ENCODE measurements at regions not wholly inside any gene's neighbourhood (a gene's known extent, or its start where the extent isn't known, plus 50 kb on each side); places are given as distances from the start of the nearest gene placed in this dataset.

GRCh38 chr6:105757512-105758200 is 328.5 kb upstream of the PRDM1 start:
- DNase-seq = no peak

- no peak for DNase-seq
Observed at GRCh38 chr6:105755885-105756284, 330.3 kb upstream of the PRDM1 start.

GRCh38 chr6:105753620-105754211 is 332.4 kb upstream of the PRDM1 start:
- no peak for DNase-seq

GRCh38 chr6:105753207-105753606 is 332.9 kb upstream of the PRDM1 start:
- no peak for DNase-seq

- no peak for DNase-seq
Observed at GRCh38 chr6:105750089-105750488, 336.0 kb upstream of the PRDM1 start.

GRCh38 chr6:105748737-105749161 is 337.4 kb upstream of the PRDM1 start:
- no peak for DNase-seq

- DNase-seq = no peak
Observed at GRCh38 chr6:105747823-105748405, 338.2 kb upstream of the PRDM1 start.

GRCh38 chr6:105746509-105746908 is 339.6 kb upstream of the PRDM1 start:
- DNase-seq = no peak

- no peak for DNase-seq
Observed at GRCh38 chr6:105746130-105746505, 340.0 kb upstream of the PRDM1 start.

- no peak for DNase-seq
Observed at GRCh38 chr6:105745464-105746129, 340.5 kb upstream of the PRDM1 start.

- no peak for DNase-seq
Observed at GRCh38 chr6:105744815-105745214, 341.3 kb upstream of the PRDM1 start.

- DNase-seq = no peak
Observed at GRCh38 chr6:105740946-105741645, 338.2 kb upstream of the PREP start.

GRCh38 chr6:105739764-105740163 is 336.9 kb upstream of the PREP start:
- no peak for DNase-seq

GRCh38 chr6:105733556-105734162 is 330.8 kb upstream of the PREP start:
- no peak for DNase-seq

- no peak for DNase-seq
Observed at GRCh38 chr6:105728995-105729394, 326.1 kb upstream of the PREP start.

GRCh38 chr6:105726902-105727655 is 324.2 kb upstream of the PREP start:
- no peak for DNase-seq

- DNase-seq = no peak
Observed at GRCh38 chr6:105714846-105715245, 312.0 kb upstream of the PREP start.

- DNase-seq = no peak
Observed at GRCh38 chr6:105713474-105714118, 310.7 kb upstream of the PREP start.

GRCh38 chr6:105711216-105711615 is 308.3 kb upstream of the PREP start:
- DNase-seq = no peak

- DNase-seq = no peak
Observed at GRCh38 chr6:105705608-105706007, 302.7 kb upstream of the PREP start.

GRCh38 chr6:105695461-105695860 is 292.6 kb upstream of the PREP start:
- DNase-seq = no peak

Measured in NCI-H1930 (cell line).